ENCODE measurements at regions not wholly inside any gene's neighbourhood (a gene's known extent, or its start where the extent isn't known, plus 50 kb on each side); places are given as distances from the start of the nearest gene placed in this dataset.

DNA sequence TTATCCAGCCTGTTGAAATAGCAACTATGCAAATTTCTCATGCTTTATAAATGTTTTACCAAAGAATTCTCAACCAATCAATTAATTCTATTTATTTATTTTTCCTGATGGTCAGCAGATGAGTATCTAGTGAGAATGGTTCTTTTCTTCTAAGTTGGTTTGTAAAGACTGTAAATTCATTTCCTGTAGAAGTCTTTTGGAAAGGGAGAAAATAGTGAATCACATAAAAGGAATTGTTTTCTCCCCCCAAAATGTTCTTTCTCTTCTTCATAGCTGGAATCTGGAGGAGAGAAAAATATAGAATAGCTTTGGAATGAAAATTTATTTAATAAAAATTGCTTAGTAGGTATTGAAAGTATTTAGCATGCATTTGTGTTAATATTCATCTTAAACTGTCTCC is 836.1 kb upstream of the ZEB2 start:
- DNase-seq (ENCODE audit: low read depth, low spot score): no peak
- H3K4me3 ChIP-seq (ENCODE audit: low read length): no peak overlapping the region

DNA sequence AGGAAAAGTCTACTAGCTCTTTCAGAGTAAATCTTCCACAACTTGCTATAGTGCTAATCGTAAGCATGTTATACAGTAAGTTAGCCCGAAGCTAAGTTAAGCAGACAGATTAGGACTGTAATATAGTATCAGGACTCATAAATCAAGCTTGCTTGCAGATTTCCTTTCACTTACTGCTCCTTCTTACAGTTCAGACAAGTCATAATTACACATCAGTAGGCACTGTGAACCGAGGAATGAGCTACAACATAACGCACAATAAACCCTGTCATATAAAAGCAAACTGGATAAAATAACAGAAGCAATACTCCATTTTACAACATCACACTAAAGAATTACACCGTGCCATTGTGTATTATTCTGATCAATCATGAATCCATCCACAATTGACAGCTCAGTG is 832.6 kb upstream of the ZEB2 start:
- no peak overlapping the region for H3K4me3 ChIP-seq (ENCODE audit: low read length)
- DNase-seq (ENCODE audit: low read depth, low spot score): no peak

DNA sequence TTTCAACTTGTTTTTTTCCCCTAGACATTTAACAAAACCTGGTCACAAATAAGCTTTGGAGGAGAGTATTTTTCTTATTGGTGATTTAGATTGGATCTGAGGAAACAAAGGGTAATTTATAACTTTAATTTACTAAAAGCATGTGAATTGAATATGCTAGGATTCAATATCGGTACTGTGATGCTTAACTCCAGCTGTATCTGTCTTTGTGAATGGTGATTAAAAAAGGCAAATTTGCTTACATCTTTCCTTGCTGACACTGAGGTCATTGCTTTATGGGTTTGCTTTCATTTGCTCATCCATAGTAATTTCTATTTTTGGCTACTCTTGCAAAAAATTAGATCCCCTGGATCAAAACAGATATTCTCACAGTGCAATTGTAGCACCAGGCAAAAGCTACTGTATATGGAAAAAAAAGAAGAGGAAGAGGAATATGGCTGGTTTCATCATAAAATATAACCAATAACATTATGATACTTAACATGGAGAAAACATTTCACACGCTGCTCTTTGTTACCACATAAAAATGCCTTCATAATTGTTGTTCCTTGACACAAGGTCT is 832.0 kb upstream of the ZEB2 start:
- DNase-seq (ENCODE audit: low read depth, low spot score): no peak
- no peak overlapping the region for H3K4me3 ChIP-seq (ENCODE audit: low read length)

DNA sequence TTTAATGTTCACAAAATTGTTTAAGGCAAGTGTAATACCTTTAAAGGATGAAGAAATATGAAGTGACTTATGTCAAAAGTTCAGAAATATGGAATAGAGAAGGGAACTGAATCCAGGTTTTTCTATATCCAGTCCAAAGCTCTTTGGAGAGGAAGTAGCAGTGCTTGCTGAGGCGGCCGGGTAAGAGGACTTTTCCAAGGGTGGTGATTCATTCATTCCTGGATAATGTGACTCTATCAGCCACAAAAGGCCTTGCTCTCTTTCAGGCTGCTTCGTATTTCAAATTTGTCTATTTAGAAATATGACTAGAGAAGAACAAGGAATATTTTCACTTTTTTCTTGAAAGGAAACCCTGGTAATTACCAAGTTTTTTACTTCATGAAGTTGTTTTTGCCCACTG is 830.1 kb upstream of the ZEB2 start:
- no peak overlapping the region for H3K4me3 ChIP-seq (ENCODE audit: low read length)
- DNase-seq (ENCODE audit: low read depth, low spot score): no peak

GRCh38 chr2:145344076-145344724 is 824.3 kb upstream of the ZEB2 start:
- no peak for DNase-seq (ENCODE audit: low read depth, low spot score)
- no peak overlapping the region for H3K4me3 ChIP-seq (ENCODE audit: low read length)

- no peak overlapping the region for H3K4me3 ChIP-seq (ENCODE audit: low read length)
- DNase-seq (ENCODE audit: low read depth, low spot score): no peak
These were observed 823.4 kb upstream of the ZEB2 start for GRCh38 chr2:145343287-145343686.

GRCh38 chr2:145341536-145341935 is 821.6 kb upstream of the ZEB2 start:
- no peak for DNase-seq (ENCODE audit: low read depth, low spot score)
- no peak overlapping the region for H3K4me3 ChIP-seq (ENCODE audit: low read length)

DNA sequence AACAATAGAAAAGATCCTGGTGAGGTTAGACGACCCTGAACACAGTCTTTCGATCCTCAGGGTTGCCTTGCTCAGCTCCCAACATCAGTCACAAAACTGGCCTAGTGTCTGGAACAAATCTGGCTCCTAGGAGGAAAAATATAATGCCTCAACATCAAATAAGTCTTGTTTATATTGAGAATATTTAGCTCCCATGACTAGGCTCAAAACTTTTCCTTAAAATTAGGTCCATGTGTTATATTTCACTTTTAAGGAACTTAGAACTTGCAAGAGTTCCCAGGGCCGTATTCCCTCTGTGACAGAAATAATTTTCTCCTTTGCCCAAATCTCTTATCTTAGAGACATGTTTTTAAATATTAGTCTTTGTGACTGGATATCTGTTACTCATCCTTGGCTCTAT is 819.7 kb upstream of the ZEB2 start:
- no peak overlapping the region for H3K4me3 ChIP-seq (ENCODE audit: low read length)
- DNase-seq (ENCODE audit: low read depth, low spot score): no peak

DNA sequence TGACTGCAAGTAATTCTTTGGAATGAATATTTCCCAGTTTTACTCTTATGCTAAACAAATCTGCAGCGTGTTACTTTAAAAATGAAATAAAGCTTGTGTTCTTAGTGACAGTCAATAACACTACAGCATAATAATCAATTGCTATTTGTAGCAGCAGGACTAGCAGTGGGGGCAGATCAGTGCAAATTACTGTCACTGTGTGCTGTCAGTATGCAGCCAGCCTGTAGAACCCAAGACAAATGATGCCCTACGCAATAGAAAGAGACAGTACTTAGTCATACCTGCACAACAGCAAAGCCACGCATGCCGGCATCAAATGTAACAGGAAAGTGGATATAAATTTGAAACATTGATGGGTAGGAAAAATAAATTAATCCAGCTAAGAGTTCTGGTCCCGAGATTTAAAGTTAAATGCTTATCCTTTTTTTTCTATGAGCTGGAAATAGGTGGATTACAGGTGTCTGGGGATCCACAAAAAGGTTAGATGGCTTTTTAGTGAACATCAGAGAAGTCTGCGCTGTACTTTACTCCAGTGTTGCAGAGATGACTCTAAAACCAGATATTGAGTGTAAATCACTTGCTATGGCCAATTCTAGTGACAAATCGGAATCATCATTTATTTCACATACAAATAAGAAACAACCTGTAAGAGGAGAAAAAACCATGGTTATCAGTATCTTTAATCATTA is 812.4 kb upstream of the ZEB2 start:
- no peak for DNase-seq (ENCODE audit: low read depth, low spot score)
- H3K4me3 ChIP-seq (ENCODE audit: low read length): no peak overlapping the region

- no peak overlapping the region for H3K4me3 ChIP-seq (ENCODE audit: low read length)
- no peak for DNase-seq (ENCODE audit: low read depth, low spot score)
These were observed 810.1 kb upstream of the ZEB2 start for GRCh38 chr2:145329971-145330370.

DNA sequence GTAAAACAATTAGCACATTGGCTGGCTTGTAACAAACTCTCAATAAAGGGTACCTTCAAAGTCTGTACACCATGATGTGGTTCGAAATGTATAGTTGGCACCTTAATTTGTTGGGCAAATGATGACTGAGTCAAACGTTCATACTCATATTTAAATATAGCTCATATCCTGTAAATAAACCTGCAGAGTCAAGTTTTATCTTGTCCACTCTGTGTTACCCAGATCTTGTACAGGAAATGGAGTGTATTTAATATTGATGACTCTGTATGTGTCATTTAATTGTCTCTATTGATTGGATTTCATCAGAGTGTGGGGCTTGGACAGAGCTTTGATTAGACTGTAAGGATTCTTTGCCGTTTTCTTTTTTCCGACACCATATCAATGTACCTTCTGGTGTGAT is 805.6 kb upstream of the ZEB2 start:
- no peak for DNase-seq (ENCODE audit: low read depth, low spot score)

GRCh38 chr2:145324748-145325147 is 804.8 kb upstream of the ZEB2 start:
- no peak overlapping the region for H3K4me3 ChIP-seq (ENCODE audit: low read length)
- no peak for DNase-seq (ENCODE audit: low read depth, low spot score)

More for the DNA sequence above, 805.6 kb upstream of the ZEB2 start:
- no peak overlapping the region for H3K4me3 ChIP-seq (ENCODE audit: low read length)

- DNase-seq (ENCODE audit: low read depth, low spot score): peak; percentile 89
These were observed 803.6 kb upstream of the ZEB2 start for GRCh38 chr2:145323512-145323911.

DNA sequence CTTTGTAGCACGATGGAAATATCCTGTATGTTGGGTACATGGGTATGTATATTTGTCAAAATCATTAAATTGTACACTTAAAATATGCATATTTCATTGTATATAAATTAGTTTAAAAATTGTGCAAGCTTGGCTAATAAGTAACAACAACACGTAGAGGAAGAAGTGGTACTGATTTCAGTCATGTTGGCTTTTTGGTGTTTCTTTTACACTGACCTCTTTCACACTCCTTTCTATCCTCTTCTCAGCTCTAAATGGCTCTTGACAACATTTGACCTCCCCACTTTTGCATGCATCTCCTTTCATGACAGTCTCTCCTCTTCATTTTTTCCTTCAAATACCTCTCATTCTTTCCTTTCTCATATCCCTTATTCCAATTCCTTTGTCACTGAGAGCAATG is 801.4 kb upstream of the ZEB2 start:
- no peak overlapping the region for H3K4me3 ChIP-seq (ENCODE audit: low read length)
- DNase-seq (ENCODE audit: low read depth, low spot score): no peak

More at GRCh38 chr2:145323512-145323911, 803.6 kb upstream of the ZEB2 start:
- no peak overlapping the region for H3K4me3 ChIP-seq (ENCODE audit: low read length)

DNA sequence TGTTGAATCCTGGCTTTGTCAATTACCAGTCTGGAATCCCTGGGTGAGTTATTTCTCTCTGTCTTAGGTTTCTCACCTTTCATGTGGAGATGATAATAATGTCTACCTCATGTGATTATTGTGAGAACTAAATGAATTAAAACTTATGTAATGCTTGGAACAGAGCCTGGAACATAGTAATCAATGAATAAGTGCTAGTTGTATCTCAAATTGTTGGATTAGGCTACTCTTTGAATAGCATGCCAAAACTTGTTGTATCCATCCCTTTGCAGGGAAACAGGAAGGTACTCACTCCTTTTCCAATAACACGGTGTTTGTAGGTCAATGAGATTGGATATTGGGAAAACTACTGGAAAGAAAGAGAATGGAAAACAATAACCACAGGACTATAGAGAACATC is 796.6 kb upstream of the ZEB2 start:
- DNase-seq (ENCODE audit: low read depth, low spot score): no peak
- no peak overlapping the region for H3K4me3 ChIP-seq (ENCODE audit: low read length)

DNA sequence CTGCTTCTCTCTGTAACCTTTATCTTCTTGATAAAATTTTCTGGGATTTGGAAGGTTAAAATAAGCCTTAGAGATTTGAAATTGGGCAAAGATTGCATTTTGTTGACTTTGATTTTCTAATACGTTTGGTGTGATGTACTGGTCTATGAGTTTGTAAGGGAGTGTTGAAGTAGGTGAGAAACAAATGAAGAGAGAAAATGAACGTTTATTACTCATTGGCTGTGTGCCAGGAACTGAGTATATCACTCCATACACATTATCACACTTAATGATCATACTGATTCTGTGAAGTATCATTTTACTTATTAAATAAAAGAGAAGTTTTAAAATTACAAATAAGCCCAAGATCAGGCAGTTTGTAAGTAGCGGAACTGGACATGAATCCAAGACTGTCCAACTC is 795.1 kb upstream of the ZEB2 start:
- DNase-seq (ENCODE audit: low read depth, low spot score): no peak
- H3K4me3 ChIP-seq (ENCODE audit: low read length): no peak overlapping the region

DNA sequence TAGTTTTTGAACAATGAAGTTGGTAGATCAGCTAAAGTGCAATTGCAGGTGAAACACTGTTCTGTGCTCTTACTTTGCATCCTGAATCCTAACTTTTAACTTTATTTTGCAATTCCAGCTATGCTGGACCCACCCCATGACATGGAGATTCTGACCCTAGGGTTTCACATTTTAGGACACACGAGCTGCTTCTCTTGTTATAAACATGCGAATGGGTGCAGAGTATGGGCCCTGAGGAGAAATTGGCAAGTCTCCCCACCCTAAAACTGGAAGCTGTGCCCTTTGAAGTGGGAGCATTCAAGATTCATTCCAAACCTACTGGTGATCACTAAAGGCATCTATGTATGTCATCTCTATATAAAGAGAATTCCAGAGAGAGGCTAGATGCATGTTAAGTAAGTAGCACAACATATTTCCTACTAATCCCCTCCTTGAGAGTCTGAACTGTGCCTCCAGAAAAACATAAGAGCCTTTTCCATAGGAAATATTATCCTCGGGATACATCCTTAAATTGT is 794.3 kb upstream of the ZEB2 start:
- no peak overlapping the region for H3K4me3 ChIP-seq (ENCODE audit: low read length)
- DNase-seq (ENCODE audit: low read depth, low spot score): no peak

- no peak overlapping the region for H3K4me3 ChIP-seq (ENCODE audit: low read length)
- DNase-seq (ENCODE audit: low read depth, low spot score): no peak
These were observed 786.0 kb upstream of the ZEB2 start for GRCh38 chr2:145305889-145306288.

DNA sequence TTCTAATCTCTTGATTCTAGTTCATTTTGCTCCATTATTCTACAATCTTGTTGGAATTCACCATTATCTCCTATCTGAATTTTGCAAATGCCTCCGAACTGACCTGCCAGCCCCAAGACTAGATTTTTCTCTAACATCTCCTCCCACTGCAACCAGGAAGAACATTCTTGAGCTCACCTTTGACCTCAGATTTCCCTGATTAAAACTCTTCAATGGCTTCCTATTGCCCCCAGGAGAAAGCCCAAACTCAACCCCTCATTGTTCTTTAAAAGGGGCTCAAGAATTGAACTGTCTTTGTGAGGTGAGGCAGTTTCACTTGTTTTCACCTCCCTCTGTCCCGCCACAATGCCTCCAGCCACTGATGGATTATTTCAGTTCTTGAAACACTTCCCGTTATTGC is 784.6 kb upstream of the ZEB2 start:
- no peak overlapping the region for H3K4me3 ChIP-seq (ENCODE audit: low read length)
- DNase-seq (ENCODE audit: low read depth, low spot score): no peak

- no peak overlapping the region for H3K4me3 ChIP-seq (ENCODE audit: low read length)
- DNase-seq (ENCODE audit: low read depth, low spot score): no peak
These were observed 783.6 kb upstream of the ZEB2 start for GRCh38 chr2:145303536-145303935.

DNA sequence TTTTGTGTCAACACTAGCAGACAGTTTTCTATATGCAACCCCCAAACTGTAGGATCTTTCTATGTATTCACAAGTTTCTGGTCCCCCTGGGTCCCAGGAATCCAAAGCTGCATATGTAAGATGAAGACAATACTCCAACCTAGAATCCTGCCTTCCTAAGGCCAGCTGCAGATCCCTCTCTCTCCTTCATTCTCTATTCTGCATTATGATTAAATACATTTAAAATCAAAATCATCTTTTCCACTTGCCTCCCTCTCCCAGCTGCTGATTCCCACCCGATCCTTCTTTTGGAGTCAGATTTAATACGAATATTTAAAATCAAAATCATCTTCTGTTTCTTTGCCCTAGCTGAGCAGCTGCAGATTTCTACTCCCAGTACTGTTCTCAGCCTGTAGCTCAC is 783.0 kb upstream of the ZEB2 start:
- no peak overlapping the region for H3K4me3 ChIP-seq (ENCODE audit: low read length)
- no peak for DNase-seq (ENCODE audit: low read depth, low spot score)

Data from Jurkat, Clone E6-1 (cell line).